ENCODE measurements at regions not wholly inside any gene's neighbourhood (a gene's known extent, or its start where the extent isn't known, plus 50 kb on each side); places are given as distances from the start of the nearest gene placed in this dataset.

- no peak for DNase-seq (ENCODE audit: low read depth)
- Histone ChIP-seq H3K4me3 (ENCODE audit: low read length) (no peak overlapping the region), H3K4me1 (ENCODE audit: control insufficient read depth, insufficient read depth, low read length) (peaks cover 6% of the 10 kb centered on the region), H3K9me3 (ENCODE audit: control insufficient read depth, low read length) (no peaks in the 10 kb centered on the region), H3K27me3 (replicated peaks; ENCODE audit: control insufficient read depth, insufficient read depth, low read length) (no peaks in the 10 kb centered on the region), H3K9ac (ENCODE audit: low read length) (no peak overlapping the region), H3K36me3 (ENCODE audit: control insufficient read depth, insufficient read depth, low read length, severe bottlenecking) (no peaks in the 10 kb centered on the region)
These were observed 135.6 kb downstream of the KLF12 start for GRCh38 chr13:73998631-73999030.

- no peaks in the 10 kb centered on the region for H3K9me3 ChIP-seq (ENCODE audit: control insufficient read depth, low read length)
- no peak for DNase-seq (ENCODE audit: low read depth)
These were observed 136.2 kb downstream of the KLF12 start for GRCh38 chr13:73997964-73998363.

GRCh38 chr13:73996569-73996968 is 137.6 kb downstream of the KLF12 start:
- Histone ChIP-seq H3K9ac (ENCODE audit: low read length) (no peak overlapping the region), H3K9me3 (ENCODE audit: control insufficient read depth, low read length) (no peaks in the 10 kb centered on the region), H3K4me1 (ENCODE audit: control insufficient read depth, insufficient read depth, low read length) (no peaks in the 10 kb centered on the region), H3K4me3 (ENCODE audit: low read length) (no peak overlapping the region), H3K27me3 (replicated peaks; ENCODE audit: control insufficient read depth, insufficient read depth, low read length) (no peaks in the 10 kb centered on the region), H3K36me3 (ENCODE audit: control insufficient read depth, insufficient read depth, low read length, severe bottlenecking) (no peaks in the 10 kb centered on the region)
- DNase-seq (ENCODE audit: low read depth) = no peak

More at GRCh38 chr13:73997964-73998363, 136.2 kb downstream of the KLF12 start:
- Histone ChIP-seq H3K4me1 (ENCODE audit: control insufficient read depth, insufficient read depth, low read length) (no peaks in the 10 kb centered on the region), H3K4me3 (ENCODE audit: low read length) (no peak overlapping the region), H3K9ac (ENCODE audit: low read length) (no peak overlapping the region), H3K36me3 (ENCODE audit: control insufficient read depth, insufficient read depth, low read length, severe bottlenecking) (no peaks in the 10 kb centered on the region), H3K27me3 (replicated peaks; ENCODE audit: control insufficient read depth, insufficient read depth, low read length) (no peaks in the 10 kb centered on the region)

- no peaks in the 10 kb centered on the region for H3K36me3 ChIP-seq (ENCODE audit: control insufficient read depth, insufficient read depth, low read length, severe bottlenecking)
- DNase-seq (ENCODE audit: low read depth) = no peak
- no peak overlapping the region for H3K4me3 ChIP-seq (ENCODE audit: low read length)
- no peaks in the 10 kb centered on the region for H3K27me3 ChIP-seq (replicated peaks; ENCODE audit: control insufficient read depth, insufficient read depth, low read length)
- H3K9me3 ChIP-seq (ENCODE audit: control insufficient read depth, low read length) = no peaks in the 10 kb centered on the region
- H3K4me1 ChIP-seq (ENCODE audit: control insufficient read depth, insufficient read depth, low read length) = no peaks in the 10 kb centered on the region
- H3K9ac ChIP-seq (ENCODE audit: low read length) = no peak overlapping the region
These were observed 138.5 kb downstream of the KLF12 start for GRCh38 chr13:73995736-73996135.

- Histone ChIP-seq H3K9ac (ENCODE audit: low read length) (no peak overlapping the region), H3K9me3 (ENCODE audit: control insufficient read depth, low read length) (no peaks in the 10 kb centered on the region), H3K36me3 (ENCODE audit: control insufficient read depth, insufficient read depth, low read length, severe bottlenecking) (no peaks in the 10 kb centered on the region), H3K4me1 (ENCODE audit: control insufficient read depth, insufficient read depth, low read length) (no peaks in the 10 kb centered on the region), H3K27me3 (replicated peaks; ENCODE audit: control insufficient read depth, insufficient read depth, low read length) (no peaks in the 10 kb centered on the region), H3K4me3 (ENCODE audit: low read length) (no peak overlapping the region)
- no peak for DNase-seq (ENCODE audit: low read depth)
These were observed 140.5 kb downstream of the KLF12 start for GRCh38 chr13:73993661-73994060.

GRCh38 chr13:73991884-73992283 is 142.3 kb downstream of the KLF12 start:
- Histone ChIP-seq H3K27me3 (replicated peaks; ENCODE audit: control insufficient read depth, insufficient read depth, low read length) (no peaks in the 10 kb centered on the region), H3K4me3 (ENCODE audit: low read length) (no peak overlapping the region), H3K9me3 (ENCODE audit: control insufficient read depth, low read length) (no peaks in the 10 kb centered on the region), H3K36me3 (ENCODE audit: control insufficient read depth, insufficient read depth, low read length, severe bottlenecking) (no peaks in the 10 kb centered on the region), H3K9ac (ENCODE audit: low read length) (no peak overlapping the region), H3K4me1 (ENCODE audit: control insufficient read depth, insufficient read depth, low read length) (no peaks in the 10 kb centered on the region)
- no peak for DNase-seq (ENCODE audit: low read depth)

- Histone ChIP-seq H3K4me1 (ENCODE audit: control insufficient read depth, insufficient read depth, low read length) (no peaks in the 10 kb centered on the region), H3K4me3 (ENCODE audit: low read length) (no peak overlapping the region), H3K36me3 (ENCODE audit: control insufficient read depth, insufficient read depth, low read length, severe bottlenecking) (no peaks in the 10 kb centered on the region), H3K27me3 (replicated peaks; ENCODE audit: control insufficient read depth, insufficient read depth, low read length) (no peaks in the 10 kb centered on the region), H3K9me3 (ENCODE audit: control insufficient read depth, low read length) (no peaks in the 10 kb centered on the region), H3K9ac (ENCODE audit: low read length) (no peak overlapping the region)
- DNase-seq (ENCODE audit: low read depth) = no peak
These were observed 142.8 kb downstream of the KLF12 start for GRCh38 chr13:73991384-73991783.

- no peaks in the 10 kb centered on the region for H3K27me3 ChIP-seq (replicated peaks; ENCODE audit: control insufficient read depth, insufficient read depth, low read length)
- no peak overlapping the region for H3K4me3 ChIP-seq (ENCODE audit: low read length)
- H3K36me3 ChIP-seq (ENCODE audit: control insufficient read depth, insufficient read depth, low read length, severe bottlenecking) = no peaks in the 10 kb centered on the region
- H3K4me1 ChIP-seq (ENCODE audit: control insufficient read depth, insufficient read depth, low read length) = no peaks in the 10 kb centered on the region
- no peaks in the 10 kb centered on the region for H3K9me3 ChIP-seq (ENCODE audit: control insufficient read depth, low read length)
- no peak overlapping the region for H3K9ac ChIP-seq (ENCODE audit: low read length)
- DNase-seq (ENCODE audit: low read depth) = no peak
These were observed 144.9 kb downstream of the KLF12 start for GRCh38 chr13:73989244-73989843.

- no peaks in the 10 kb centered on the region for H3K4me1 ChIP-seq (ENCODE audit: control insufficient read depth, insufficient read depth, low read length)
- H3K27me3 ChIP-seq (replicated peaks; ENCODE audit: control insufficient read depth, insufficient read depth, low read length) = no peaks in the 10 kb centered on the region
- no peaks in the 10 kb centered on the region for H3K9me3 ChIP-seq (ENCODE audit: control insufficient read depth, low read length)
- H3K4me3 ChIP-seq (ENCODE audit: low read length) = no peak overlapping the region
- no peaks in the 10 kb centered on the region for H3K36me3 ChIP-seq (ENCODE audit: control insufficient read depth, insufficient read depth, low read length, severe bottlenecking)
- DNase-seq (ENCODE audit: low read depth) = no peak
- no peak overlapping the region for H3K9ac ChIP-seq (ENCODE audit: low read length)
These were observed 145.7 kb downstream of the KLF12 start for GRCh38 chr13:73988461-73988860.

- no peak for DNase-seq (ENCODE audit: low read depth)
- Histone ChIP-seq H3K36me3 (ENCODE audit: control insufficient read depth, insufficient read depth, low read length, severe bottlenecking) (no peaks in the 10 kb centered on the region), H3K27me3 (replicated peaks; ENCODE audit: control insufficient read depth, insufficient read depth, low read length) (no peaks in the 10 kb centered on the region), H3K9ac (ENCODE audit: low read length) (no peak overlapping the region), H3K9me3 (ENCODE audit: control insufficient read depth, low read length) (no peaks in the 10 kb centered on the region), H3K4me1 (ENCODE audit: control insufficient read depth, insufficient read depth, low read length) (no peaks in the 10 kb centered on the region), H3K4me3 (ENCODE audit: low read length) (no peak overlapping the region)
These were observed 146.6 kb downstream of the KLF12 start for GRCh38 chr13:73987618-73988017.

GRCh38 chr13:73985783-73986182 is 148.4 kb downstream of the KLF12 start:
- H3K9ac ChIP-seq (ENCODE audit: low read length) = no peak overlapping the region
- H3K9me3 ChIP-seq (ENCODE audit: control insufficient read depth, low read length) = no peaks in the 10 kb centered on the region
- peaks cover 8% of the 10 kb centered on the region for H3K4me1 ChIP-seq (ENCODE audit: control insufficient read depth, insufficient read depth, low read length)
- H3K36me3 ChIP-seq (ENCODE audit: control insufficient read depth, insufficient read depth, low read length, severe bottlenecking) = no peaks in the 10 kb centered on the region
- H3K27me3 ChIP-seq (replicated peaks; ENCODE audit: control insufficient read depth, insufficient read depth, low read length) = no peaks in the 10 kb centered on the region
- no peak for DNase-seq (ENCODE audit: low read depth)
- H3K4me3 ChIP-seq (ENCODE audit: low read length) = no peak overlapping the region
